ENCODE measurements at regions not wholly inside any gene's neighbourhood (a gene's known extent, or its start where the extent isn't known, plus 50 kb on each side); places are given as distances from the start of the nearest gene placed in this dataset.
A peak's percentile ranks its signal among the peaks of the same experiment; 100 is the strongest.

DNA sequence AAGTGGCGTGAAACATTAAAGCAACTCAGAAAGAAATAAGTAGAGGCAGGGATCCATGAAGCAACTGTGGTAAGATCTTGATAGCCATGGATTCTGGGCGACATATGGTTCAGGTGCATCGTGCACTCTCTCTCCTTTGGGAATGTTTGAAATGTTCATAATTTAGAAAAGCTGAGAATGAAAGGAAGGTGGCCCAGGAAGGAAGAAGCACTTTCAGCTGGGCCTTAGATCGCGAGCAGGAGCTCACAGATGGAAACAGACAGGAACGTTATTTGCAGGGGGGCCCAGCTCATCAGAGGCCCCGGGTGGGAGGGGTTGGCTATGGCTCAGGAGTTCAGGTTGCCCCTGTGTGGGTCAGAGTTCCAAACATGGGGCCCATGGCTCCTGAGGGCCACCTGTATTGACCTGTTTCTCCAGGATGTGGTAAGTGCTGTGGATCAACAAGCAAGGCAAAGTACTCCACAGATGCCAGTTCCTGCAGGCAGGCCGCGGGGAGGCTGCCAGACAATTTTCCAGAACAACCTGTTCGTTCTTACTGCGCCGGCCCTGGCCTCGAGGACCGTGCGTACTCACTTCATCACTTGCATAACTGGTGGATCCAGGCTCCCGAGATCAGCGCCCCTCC is 253.2 kb downstream of the TOMM20 start:
- no peak for DNase-seq

DNA sequence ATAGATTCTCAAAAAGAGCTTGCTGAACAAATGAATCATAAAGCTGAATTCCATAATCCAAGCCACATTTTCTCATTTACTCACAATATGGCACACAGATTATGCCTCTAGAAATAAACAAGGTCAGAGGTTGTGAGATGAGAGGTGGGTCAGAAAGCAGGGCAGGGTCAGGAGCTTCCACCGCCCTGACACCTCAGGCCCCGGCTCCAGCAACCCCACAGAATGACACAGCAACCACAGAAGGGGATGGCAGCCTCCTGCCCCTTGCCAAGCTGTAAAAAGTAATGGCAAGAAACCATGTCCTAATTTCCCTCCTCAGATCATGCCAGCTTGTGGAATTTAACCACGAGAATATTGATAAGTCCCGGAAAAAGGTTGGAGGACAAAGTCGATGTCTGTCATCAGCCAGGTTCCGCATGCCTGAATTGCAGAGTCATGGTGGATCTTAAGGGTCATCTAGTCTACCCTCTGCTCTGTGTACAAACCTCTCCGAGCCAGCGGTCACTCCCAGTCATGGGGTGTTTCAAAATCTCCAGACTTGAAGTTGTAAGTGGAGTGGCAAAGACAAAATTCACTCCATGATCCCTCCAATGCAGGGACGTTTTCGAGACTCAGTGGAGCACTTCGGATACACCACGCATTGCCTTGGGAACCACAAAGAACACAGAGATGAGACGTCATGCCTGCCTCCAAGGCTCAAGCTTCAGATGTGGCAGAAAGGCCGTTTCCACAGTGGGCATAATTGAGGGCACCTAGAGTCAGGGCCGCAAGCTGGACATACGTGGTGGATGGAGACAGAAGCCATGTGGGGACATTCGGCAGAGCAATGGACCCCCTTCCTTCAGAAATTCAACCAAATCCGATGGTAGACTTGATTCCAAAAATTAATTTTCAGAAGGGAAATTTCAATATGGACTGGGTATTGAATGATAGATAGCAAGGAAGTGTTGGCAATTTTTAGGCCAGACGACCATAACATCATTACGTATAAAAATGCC is 254.0 kb downstream of the TOMM20 start:
- DNase-seq = no peak

DNA sequence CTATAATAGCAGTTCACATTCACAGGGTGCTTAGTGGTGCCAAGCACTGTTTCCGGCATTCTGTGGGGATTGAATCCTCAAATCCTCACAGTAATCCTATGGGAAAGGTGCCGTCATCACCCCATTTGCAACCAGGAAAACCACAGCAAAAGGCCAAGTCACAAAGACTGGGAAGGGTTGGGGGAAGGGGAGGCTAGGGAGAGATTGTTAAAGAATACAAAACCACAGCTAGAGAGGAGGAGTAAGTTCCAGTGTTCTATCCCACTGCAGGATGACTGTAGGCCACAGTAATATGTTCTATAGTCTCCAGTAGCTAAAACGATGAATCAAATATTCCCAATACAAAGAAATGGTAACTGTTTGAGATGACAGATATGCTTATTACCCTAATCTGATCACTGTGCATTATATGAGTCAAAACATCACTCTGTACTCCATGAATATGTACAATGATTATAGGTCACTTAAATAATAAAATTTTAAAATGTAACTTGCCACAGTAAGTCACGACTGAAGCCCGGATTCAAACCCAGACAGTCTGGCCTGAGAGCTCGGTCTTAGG is 256.8 kb downstream of the TOMM20 start:
- no peak for DNase-seq

DNA sequence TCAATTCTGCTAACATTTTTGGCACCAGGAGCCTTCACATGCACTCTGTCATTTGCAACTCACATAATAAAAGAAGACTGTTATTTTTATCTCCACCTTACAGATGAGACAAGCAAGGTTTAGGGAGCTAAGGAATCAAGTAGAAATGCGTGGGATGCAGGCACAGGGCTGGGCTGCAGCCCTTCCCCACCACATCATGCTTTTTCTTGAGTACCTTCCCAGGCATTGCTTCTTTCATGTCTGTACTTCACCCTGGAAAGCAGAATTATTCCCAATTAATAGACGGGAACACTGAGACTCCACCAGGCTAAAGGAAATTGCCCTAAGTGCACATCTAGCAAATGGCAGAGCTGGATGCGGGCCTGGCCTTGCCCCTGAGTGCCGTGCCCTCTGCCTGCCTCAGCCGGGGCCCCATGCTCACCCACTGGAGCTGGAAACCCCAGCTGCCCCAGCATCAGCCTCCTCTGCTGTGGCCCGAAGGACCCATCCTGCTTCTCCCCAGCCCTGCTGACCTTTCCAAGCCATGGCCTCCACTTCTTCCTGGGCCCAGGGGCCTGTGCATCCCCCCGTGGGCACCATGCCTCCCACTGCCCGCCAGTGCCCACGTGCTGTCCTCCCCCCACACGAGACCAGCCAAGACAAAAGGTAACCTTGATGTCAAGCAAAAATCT is 257.5 kb downstream of the TOMM20 start:
- no peak for DNase-seq

DNA sequence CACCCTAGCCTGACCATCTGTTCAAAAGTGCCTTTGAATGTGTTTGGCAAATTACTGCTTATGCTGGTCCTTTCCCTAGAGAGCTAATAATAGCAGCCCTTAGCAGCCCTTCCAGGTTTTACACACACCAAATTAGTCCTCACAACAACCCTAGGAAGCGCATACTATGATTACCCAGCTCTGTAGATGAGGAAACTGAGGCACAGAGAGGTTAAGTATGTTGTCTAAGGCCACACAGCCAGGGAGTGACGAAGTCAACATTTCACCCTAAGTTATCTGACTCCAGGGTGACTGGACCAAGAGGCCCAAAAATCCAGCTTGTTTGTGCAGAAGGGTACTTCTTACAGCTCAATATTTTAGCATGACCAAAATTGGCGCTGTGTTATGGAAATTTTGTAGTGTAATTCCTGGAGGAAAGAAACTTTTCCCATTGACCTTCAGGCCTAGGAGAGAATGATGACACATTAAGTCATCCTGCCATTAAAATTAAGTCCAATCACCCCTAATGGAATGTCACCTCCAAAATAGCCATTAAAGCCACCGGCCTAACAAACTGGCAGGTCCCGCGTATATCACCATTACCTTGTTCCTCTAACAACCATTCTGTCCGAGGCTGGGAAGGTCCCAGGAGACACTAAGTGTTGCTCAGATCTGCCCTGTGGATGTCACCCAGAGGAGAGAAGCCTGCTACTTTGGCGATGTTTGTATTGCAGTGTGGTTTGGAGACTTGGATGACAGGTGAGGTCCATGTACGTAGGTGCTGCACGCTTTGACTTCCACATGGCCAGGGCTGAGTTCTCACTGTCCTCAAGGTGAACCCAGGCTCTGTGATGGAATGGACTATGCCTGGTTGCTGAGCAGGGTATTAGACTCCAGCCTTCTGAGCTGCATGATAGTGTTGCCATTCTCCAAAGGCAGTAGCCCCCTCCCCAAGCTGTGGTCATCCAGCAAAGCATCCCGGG is 258.3 kb downstream of the TOMM20 start:
- no peak for DNase-seq

DNA sequence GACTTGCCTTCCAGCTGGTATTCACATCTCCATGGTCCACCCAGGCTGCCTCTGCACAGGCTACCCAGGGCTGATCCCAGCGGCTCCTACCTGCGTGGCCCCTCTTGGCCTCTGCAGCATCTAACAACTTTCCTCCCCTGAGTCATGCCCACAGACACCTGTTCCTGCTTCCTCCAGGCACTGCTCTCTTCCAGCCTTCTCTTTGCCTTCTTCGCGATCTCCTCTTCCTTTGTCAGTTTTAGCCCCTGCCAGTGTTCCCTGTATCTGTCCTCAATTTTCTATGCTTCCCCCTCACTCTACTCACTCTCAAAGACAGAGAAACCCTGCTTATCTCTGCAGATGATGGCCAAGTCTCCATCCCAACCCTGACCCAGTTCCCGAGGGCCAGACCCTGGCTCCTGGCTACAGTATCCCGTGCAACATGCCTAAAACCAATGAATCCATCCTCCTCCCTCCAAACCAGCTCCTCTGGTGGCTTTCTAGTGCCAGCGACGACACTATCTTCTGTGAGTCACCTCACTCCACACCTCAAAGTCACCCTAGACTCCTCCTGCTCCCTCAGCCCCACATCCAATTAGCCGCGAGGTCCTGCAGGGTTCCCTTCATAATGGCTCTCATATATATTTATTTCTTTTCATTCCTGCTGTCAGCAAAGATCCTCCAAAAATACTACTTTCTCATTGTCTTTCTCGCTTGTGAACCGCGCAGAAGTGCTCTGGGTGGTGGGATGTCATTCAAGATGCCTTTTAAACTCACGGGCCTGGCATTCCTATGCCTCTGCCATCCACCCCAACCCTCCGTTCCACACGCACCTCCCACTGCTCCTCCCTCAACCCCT is 259.2 kb downstream of the TOMM20 start:
- no peak for DNase-seq

DNA sequence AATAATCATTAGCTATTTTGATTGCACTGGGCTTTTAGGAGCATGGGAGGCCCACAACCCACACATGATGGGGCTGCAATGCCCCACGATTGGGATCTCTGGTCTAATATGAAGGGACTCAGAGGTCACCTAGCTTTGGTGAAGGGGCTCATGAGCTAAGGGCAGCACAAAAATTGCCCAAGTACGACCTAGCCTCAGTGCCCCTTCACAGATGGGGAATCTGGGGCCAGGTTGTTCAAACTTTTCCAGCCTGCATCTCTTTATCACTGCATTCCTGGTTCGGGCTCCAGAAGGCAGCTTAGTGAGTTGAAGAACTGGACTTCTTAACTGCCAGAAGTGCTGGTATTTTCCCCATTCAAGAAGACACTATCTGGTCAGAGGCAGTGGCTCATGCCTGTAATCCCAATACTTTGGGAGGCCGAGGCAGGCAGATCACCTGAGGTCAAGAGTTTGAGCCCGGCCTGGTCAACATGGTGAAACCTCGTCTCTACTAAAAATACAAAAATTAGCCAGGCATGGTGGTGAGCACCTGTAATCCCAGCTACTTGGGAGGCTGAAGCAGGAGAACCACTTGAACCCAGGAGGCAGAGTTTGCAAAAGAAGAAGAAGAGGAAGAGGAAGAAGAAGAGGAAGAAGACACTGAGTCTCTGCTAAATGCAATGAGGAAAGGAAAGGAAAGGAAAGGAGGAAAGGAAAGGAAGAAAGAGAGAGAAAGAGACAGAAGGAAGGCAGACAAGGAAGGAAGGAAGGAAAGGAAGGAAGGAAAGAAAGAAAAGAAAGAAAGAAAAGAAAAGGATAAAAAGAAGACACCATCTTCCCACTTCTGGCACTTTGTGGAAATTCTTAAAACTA is 258.5 kb upstream of the IRF2BP2 start:
- DNase-seq = no peak

DNA sequence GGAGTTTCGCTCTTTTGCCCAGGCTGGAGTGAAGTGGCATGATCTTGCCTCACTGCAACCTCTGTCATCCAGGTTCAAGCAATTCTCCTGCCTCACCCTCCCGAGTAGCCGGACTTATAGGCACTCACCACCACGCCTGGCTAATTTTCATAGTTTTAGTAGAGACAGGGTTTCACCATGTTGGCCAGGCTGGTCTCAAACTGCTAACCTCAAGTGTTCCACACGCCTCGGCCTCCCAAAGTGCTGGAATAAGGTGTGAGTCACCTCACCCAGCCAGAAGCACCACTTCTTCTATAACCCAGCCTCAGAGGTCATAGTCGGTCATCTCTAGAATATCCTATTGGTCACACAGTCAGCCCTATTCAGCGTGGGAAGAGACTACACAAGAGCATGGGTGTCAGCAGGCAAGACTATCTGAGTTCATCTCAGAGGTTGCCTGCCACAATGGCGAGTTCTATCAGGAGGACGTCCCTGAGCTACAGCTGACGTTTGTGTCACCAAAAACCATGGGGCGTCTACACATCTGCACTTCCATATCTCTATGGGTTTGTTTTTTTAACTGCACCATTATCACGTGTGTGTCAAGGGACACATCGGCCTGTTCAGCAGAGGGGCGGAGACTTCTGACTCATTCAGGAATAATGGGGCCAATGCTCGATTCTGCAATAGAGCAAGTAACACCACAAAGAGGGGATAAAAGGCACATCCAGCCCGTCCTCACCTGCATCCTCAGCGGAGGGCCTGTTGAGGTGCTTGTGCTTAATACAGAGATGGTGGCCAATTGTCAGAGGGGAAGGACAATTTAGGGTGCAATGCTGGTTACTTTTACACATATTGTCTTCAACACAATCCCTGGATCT is 256.3 kb upstream of the IRF2BP2 start:
- DNase-seq = peak; percentile 4

DNA sequence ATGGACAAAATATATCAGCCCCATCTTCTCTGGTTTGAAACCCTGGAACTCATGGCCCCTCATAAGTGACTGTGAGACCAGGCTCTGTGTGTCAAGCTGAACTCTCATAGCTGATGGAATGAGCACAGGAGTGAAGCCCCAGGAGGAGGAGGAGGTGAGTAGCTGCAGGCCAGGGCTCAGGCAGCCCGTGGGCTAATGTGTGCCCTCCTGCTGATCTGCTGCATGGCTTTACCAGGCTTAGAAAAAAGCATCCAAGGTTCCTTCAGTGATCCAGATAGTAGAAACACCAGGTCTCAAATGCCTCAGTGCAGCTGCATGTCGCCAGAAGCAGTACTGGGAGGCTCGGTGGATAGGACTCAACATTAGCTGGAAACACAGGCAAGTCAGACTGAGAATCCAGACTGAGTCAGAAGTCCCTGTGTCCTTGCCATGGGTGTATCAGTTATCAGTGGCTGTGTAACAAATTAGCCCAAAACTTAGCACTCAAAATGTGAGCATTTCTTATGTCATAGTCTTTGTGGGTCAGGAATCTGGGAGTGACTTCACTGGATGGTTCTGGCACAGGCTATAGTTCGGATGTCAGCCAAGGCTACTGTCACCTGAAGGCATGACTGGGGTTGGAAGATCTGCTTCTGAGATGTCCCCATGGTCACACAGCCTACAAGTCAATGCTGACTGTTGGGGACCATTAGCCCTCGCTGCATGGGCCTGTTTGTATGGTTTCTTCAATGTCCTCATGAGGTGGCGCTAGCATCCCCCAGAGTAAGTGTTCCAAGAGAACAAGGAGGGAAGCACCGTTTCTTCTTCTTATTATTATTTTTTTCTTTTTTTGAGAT is 255.4 kb upstream of the IRF2BP2 start:
- DNase-seq = no peak

DNA sequence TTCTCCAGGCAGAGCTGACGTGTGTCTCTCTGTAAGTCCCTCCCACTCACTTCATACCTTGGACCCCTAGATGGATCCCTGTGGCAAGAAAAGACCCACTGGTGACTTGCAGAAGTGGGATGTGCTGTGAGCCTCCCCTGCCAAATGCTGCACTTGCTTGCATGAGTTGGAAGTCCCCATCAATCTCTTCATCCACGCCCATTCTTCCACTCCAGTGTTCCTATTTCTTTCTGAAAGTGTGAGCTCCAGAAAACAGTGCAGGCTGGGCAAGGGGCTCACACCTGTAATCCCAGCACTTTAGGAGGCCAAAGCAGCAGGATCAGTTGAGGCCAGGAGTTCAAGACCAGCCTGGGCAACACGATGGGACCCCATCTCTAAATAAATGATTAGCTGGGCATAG is 254.1 kb upstream of the IRF2BP2 start:
- DNase-seq = no peak

DNA sequence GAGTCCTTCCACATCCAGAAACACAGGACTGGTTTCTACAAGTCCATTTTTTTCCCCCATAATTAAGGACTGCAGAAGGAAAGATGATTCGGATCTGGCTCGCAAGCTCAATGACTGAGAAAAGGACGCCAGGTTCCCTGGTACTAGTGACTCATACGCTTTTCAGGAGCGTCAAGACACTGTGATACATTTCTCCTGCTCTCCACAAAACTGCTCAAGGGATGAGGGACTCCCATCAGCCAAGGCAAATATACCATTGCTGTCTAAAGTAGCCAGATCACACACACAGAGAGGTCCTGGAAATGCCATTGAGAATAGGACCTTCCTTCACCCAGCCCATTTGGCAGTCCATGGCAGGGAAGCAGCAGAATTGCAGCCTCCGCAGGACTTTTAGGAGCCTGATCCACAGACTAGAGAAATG is 253.6 kb upstream of the IRF2BP2 start:
- DNase-seq = no peak

DNA sequence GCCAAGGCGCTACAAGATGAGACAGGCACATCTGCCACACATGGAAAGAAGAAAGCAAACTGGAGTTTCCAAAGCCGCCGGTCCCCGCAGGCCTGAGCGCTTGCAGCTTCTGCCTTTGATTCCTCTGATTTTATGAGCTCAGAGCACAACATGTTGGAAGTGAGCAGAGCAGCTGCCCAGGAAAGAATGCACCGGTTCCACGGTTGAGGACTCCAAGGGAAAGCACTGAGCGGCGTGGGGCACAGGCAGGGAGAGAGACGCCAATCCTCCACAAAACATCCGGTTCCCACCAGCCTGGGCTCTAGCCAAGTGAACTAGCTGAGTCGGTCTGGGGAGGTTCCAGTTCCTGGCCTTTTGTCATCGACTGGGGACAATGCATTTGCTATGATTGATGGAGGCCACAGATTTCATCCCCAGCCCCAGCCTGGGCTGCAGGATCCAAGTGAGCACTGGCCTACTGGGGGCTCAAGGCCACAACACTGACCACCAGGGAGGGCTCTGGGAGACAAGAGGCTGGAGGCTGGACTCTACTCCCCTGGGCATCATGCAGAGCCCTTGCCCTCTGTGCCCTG is 253.1 kb upstream of the IRF2BP2 start:
- DNase-seq = no peak

DNA sequence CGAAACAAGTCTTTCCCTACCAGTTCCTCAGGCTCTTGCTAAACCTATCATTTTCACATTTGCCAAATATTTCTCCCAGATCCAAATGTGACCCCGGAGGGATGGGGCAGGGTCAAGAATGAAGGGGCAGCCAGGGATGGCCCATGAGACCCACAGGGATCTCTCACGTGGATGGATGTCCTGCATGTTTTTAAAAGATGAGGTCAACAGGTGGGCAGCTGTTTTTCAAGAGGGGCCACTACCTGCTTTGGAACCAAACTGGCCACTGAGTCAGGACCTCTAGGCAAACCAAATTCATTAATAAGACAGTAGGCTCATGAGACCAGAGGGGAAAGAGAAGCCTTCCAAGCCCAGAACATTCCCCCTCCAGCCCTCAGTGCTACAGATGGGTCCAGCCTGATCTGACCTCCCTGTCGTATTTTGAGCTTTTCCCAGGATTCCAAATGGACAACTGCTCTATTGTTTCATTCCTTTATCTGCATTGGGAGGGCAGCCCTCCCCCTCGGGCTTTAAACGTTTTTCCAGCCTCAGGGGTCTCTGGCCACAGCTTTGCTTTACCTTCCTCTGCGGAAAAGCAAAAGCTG is 252.5 kb upstream of the IRF2BP2 start:
- DNase-seq = no peak

DNA sequence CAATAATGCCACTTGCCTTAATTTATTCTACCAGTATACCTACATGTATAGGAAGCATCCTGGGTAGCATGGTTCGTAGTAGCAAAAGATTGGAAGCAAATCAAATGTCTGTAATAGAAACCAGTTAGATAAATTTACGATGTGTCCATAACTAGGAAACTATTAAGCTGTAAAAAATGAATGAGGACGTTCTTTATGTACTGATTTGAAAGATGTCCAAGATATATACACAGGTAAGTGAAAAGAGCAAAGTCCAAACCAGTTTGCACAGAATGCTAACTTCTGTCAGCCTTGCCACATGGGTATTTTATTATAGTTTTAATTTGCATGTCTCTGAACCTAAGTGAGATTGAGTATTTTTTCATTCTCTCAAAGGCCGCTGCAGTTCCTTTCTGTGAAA is 251.8 kb upstream of the IRF2BP2 start:
- no peak for DNase-seq

DNA sequence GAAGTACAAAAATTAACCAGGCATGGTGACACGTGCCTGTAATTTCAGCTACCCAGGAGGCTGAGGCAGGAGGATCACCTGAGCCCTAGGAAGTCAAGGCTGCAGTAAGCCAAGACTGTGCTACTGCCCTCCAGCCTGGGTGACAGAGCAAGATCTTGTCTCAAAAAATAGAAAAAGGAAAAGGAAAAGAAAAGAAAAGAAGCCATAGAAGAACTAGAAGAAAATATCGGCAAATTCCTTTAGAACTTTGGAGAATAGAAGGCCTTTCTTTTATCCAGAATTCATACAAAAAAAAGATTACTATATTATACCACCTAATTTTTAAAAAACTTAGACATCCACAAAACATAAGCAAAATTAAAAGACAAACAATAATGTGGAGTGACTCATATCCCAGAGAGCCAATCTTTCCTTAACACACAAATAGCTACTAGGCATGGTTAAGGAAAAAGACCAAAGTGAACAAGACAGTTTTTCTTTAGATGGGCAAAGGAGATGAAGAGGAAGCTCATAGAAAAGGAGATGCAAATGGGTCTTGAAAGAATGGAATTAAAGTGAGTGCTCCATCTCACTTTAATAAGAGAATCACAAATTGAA is 251.1 kb upstream of the IRF2BP2 start:
- DNase-seq = no peak

DNA sequence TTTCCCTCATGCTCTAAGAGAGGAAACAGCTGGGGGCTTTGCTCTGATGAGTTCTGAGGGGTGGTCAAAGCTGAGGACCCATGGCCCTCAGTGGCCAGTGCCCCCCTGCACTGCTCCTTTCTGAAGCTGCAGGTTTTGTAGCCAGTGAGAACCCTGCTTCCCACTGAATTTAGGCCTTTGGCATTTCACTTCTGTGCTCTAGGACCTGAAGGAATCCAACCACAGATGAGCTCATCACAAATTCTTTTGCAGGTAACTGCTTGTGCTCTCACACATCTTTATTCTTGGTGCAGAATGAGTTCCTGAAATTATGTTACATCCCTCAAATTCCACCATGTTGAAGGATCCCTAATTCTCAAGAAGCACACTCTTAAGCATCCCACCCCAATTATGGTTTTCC is 248.7 kb upstream of the IRF2BP2 start:
- peak; percentile 12 for DNase-seq

DNA sequence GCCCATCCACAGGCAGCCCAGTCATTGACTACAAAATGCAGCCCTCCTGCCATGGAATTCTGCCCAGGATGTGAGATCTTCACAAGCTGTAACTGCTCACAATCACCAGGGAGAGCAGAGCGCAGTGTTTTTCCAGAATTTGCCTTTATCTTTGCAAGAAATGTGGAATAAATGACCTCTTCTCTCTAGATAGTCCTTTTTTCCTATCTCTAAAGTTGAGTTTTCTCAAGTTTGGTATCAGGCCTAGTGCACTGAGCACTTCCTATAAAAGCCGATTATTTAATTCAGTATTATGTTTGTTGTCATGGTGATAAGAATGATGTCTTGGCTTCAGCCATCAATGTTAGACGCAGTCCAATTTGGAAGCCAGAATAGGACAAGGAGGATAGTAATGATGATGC is 246.9 kb upstream of the IRF2BP2 start:
- DNase-seq = no peak

All from NCI-H226 (cell line).